T-helper 1 cell (primary cell): ENCODE measurements at regions not wholly inside any gene's neighbourhood (a gene's known extent, or its start where the extent isn't known, plus 50 kb on each side); places are given as distances from the start of the nearest gene placed in this dataset.

Source experiments
- DNase-seq, 5 donors: peaks; one replicate each; pipeline ENCODE4 v3.0.0-alpha.2; 2012 to 2020

DNA sequence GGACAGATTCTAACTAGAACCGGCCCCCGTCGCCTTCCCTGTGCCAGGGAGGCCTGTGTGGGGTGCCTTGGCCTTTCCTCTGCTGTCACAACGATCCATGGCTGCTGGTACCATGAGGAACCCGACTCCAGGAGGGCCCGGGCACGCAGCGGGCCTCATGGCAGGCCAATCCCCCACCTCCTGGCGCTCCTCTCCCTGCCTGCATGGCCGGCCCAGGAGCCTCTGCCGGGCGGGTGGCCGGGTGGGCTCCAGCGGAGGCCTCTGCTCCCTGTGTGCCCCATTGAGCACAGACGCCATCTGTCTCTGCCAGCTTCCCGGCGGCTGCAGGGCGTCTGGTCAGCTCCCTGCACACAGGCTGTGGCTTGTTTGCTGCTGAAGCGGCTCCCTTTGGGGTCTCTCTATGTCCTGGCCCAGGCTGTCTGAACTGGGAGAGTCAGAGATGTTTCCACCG, 86.5 kb downstream of the MYEOV start:
- no peak for DNase-seq

DNA sequence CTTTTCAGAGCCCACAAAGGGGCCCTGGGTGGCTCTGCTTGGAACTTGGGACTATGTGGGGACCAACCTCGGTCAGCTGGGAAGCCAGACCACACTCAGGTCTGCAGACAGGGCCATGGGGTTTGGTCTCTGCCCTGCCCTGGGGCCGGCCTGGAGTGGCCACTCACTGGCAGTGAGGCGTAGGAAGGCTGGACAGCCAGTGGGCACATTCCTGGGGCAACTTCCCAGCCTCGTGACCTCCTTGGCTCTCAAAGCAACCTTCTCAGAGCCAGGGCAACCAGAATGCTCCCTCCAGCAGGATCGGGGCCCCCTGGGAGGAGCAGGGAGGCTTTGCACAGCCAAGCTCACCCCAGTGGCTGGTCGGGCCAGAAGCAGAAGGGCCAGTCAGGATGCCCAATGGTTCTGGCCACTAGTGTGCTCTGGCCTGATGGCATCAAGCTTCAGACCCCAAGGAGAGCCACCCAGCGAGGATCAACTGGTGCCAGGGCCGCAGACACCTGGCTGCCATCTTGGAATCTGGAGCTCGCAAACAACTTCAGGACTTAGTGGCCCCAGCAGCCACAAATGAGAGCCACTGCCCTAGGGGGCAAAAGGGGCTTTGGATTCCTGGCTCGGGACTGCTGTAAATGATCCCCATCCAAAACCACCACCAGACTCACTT, 87.1 kb downstream of the MYEOV start:
- DNase-seq = no peak

DNA sequence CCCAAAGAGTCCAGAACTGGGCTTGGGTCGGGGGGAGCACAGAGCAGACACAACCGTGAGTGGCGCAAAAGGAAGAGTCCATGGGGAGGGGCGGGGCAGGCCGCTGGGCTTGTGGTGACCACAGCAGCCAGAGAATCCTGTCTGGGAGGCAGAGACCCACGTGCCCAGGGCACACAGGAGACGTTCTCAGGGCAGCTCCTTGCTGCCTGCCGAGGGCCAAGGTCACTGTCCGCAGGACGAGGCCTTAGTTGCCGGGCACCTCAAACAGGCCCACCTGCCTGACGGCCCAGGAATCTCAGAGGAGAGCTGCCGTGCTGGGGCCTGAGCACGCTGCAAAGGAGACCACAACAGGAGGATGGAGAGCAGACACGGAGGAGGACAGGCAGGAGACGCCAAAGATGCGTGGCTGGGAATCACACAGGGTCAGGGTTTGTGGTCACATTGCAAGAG, 87.8 kb downstream of the MYEOV start:
- DNase-seq = no peak

DNA sequence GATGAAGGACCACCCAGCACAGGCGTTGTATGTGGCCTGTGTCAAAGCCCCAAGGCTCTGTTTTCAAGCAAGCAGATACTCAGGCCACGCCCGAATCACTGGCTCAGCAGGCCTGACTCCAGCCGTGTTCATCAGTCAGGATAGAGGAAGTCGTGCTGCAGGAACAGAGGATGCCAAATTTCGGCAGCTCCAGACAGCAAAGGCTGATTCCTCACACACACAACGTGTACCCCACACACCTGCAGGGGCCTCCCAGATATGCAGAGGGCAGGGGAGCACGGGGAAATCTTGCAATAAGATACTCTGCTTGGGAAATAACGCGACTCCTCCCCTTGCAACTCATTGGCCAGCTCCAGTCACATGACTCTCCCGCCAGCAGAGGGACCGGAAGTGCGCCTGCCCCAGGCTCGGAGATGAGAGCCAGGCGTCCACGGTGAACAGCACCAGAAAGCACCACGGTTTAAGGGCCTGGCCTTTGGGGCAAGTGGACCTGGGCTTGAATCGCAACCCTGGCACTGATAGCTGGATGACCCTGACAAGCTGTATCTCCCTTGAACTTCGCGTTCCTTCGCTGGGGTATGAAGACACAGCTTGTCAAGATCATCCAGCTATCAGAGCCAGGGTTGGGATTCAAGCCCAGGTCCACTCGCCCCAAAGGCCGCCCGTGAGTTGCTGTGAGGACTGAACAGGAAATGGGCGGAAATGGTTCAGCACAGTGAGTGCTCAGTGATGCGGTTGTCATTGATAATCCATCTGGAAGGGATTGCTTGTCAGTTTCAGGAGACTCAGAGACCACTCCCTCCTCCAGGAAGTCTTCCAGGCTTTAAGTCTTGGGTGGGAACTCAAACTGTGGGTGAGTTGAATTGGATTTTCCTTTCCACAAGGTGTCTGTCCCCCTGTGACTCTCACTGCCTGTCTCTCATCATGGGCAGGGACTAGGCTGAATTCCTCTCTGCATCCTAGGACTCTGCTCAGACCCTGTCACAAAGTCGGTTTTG, 88.5 kb downstream of the MYEOV start:
- no peak for DNase-seq

DNA sequence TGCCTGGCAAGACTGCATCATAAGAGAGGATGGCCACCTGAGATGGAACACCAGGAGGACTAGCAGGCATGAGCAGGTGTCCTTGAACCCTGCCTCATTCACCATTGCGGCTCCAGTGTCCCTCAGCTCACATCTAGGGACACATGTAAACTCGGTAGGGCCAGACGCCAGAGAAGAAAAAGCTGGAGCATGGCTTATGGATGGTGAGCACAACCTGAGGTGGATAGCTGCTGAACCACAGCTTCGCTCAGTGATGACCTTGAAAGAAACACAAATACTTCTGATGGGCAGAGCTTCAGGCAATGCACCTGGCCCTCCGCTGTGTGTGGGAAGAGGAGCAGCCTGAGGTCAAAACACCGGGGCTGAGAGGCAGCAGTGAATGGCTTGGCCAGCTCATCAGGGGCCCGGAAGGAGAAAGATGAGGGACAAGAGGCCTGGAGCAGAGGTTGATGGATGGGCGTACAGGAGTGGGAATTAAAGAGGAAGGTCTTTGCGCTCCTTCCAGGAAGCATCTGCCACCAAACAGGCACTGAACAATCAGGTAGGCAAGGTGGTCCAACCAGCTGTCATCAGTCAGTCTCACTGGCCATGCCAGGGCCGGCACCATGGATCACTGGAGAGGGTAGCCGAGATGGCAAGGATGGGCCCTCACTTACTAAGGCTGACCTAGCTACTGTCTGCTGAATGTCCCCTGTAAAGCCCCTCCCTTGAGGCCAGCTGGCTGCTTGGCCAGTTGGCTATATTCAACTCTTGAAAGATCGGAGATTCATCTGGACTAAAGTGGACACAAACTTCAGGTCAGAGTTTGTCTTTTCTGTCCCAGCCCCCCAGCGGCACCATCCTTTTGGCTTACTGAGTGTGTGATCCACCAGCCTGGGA, 89.7 kb downstream of the MYEOV start:
- no peak for DNase-seq

DNA sequence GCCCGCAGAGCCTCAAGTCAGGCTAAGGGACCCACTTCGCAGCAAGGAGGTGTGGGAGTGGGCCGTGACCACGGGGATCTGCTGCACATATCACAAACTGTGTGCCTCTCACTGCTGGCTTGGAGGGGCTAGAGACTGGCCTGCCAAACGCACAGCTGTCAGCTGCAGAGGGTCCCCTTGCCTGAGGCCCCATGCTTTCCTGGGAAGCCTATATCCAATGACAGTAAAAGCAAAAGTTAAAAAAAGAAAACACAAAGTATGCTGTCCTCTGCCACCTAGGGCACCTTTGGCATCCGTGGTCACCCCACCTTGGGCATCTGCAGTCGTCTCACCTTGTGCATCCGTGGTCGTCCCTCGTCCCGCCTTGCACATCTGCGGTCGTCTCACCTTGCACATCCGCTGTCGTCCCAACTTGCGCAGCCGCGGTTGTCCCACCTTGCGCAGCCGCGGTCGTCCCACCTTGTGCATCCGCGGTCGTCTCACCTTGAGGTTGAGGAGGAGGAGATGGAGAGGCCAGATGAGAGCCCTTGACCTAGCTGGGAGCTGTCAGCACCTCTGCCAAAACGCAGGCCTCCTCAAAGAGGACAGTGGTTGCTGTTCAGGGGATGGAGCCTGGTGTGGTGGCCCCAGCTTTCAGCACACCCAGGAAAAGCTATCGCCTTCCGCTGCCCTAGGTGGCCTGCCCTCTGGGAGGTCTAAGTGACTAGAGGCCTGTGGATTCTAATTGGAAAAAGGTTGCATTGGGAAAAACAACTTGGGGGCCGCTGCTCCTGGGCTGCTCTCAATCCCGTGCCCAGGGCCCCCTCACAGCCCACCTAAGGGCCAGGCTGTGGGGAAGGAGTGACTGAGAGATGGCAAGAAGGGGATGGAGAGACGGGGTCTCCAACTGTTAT, 90.5 kb downstream of the MYEOV start:
- DNase-seq = no peak

DNA sequence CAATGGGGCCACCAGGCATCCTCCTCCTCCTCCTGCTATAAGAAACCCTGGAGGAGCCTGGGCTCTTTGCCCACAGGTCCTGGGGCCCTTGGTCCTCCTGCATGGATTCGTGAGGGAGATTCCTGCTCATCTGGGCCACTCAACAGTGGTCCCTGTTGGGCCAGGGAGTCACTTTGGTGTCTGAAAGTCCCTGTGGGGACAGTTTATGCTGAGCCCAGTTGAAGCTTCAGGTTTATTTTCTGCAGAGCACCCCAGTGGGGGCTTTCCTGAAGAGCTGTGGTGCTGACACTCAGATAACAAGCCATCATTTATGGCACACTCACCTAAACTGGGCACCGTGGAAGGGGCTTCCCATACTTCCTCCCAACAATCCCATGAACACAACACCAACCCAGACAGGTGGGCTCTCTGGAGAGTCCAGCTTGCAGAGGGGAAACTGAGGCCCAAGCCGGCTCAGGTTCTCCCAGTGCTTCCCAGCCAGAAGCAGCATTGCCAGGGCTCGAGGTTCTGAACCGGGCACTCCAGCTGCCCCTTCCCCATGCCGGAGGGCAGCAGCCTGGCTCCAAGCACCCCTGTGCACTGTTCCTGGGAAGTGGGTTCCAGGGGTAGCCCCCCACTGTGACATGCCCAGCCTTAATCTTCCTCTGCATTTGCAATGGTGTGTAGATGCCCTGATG, 91.3 kb downstream of the MYEOV start:
- no peak for DNase-seq

DNA sequence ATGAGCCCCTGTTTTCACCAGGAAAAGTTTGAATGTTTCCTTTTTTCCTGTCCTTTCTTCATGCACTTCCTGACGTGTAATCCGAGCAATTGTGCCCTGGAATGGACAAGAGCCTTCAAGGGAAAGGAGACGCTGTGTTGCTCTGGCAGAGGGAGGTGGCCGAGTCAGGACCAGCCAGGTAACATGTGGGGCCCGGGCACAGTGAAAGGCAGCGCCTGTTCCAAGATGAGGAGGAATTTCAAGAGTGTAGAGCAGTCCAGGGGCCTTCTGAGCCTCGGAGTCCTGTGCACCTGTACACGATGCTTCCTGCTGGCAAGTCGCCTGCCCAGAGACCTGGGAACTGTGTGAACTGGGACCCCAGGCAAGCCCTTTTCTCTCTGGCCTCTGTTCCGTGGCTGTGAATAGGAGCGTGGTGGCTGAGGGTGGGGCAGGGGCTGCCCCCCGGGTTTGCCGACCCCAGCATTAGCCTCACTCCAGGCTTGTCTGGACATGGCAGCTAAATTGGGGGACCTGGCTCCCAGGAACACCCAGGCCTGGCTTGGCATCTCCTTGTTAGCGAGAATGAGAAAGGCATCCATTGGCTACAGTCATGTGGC, 92.0 kb downstream of the MYEOV start:
- no peak for DNase-seq

DNA sequence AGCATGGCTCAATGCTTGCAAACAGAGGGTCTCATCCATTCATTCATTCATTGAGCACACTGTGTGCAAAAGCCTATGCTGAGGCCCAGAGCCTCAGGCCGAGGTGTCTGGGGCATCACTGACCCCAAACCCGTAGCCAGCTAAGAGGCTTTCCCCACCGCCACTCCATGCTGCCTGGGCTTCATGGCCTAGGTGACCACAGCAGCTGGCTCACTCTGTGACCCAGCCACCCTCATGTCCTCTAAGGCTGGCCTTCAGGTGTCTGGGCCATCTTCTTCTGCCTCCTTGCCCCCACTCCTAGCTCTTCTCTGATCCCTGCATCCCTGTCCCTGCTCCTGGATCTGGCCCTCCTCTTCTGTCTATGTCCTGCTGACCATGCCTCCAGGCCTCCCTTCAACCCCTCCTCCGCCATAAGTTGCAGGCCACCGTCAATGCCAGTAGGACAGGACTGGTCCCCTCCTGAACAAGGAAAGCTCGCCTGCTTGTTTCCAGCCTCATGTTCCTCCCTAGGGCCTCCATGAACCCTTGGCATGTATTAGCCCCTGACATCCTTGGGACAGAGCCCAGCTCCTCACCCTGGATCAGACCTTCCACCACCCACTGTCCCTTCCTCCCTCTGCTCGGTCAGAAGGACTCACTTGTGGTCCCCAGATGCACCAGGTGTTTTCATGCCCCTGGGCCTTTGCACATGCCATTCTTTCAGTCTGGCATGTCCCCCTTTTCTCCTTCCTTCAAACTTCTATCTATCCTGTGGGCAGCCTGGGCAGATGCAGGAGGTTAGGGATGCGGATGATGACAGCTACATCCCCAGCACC, 92.8 kb downstream of the MYEOV start:
- no peak for DNase-seq

DNA sequence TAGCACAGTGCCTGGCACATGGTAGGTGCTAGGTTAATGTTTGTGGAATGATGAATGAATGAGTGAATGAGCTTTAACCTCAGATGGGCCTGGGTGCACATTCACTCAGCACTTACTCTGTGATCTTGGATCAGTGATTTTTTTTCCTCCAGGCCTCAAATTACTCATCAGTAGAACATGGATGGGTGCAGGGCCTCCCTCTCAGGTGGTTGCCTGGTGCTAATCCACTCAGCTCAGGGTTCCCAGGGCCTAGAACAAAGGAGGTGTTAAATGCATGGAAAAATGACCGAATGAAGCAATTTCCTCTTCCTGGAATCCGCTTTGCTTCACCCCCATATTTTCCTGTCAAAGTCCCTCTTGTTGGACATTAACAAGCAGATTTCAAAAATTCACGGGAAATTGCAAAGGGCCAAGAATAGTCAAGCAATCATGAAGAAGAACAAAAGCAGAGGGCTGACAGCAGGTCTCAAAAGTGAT, 93.5 kb downstream of the MYEOV start:
- DNase-seq = no peak

DNA sequence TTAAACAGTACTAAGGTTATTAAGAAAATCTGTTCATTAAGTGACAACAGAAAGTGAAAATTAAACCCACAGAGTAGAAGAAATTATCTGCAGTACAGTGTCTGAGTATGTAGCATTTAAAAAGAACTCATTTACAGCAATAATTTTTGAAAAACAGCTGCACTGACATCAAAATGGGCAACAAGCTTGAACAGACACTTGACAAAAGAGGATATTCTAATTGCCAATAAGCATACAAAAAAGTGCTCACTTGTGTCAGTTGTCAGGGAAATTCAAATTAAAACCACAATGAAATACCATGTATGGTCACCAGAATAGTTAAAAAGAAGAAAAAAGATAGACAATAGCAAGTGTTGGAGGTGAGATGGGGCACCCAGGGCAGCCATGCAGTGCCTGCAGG, 93.3 kb upstream of the LINC01488 start:
- DNase-seq = no peak

DNA sequence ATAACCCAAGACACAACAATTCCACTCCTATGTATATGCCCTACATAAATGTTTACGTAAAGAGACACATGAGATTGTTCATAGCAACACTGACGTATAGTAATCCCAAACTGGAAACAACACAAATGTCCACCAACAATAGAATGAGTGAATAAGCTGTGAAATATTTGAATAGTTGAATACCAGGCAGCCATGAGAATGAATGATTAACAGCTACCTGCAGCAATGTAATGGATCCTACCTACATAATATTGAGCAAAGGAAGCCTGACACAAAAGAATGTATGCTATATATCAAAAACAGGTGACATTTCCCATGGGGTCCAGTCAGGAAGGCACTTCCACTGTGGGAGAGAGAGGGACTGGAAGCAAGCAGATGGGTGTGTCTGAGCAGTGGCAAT, 92.8 kb upstream of the LINC01488 start:
- DNase-seq = no peak

DNA sequence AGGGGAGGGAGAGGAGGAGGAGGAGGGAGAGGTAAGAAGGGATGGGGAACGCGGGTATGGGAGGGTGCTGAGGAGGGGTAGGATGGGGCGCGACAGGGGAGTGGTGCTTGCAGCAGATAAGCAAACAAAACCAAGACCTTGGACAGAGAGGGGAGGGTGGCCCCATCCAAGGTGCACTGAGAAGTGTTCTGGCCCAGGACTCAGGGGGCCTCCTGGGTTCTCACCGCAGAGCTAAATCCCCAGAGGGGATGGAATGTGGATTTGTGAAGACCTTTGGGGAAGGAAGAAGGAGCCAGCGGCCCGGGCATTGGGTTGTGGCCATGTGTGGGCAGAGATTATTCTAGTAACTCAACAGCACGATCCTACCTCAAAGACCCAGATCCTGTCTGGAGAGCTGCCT, 90.9 kb upstream of the LINC01488 start:
- no peak for DNase-seq

DNA sequence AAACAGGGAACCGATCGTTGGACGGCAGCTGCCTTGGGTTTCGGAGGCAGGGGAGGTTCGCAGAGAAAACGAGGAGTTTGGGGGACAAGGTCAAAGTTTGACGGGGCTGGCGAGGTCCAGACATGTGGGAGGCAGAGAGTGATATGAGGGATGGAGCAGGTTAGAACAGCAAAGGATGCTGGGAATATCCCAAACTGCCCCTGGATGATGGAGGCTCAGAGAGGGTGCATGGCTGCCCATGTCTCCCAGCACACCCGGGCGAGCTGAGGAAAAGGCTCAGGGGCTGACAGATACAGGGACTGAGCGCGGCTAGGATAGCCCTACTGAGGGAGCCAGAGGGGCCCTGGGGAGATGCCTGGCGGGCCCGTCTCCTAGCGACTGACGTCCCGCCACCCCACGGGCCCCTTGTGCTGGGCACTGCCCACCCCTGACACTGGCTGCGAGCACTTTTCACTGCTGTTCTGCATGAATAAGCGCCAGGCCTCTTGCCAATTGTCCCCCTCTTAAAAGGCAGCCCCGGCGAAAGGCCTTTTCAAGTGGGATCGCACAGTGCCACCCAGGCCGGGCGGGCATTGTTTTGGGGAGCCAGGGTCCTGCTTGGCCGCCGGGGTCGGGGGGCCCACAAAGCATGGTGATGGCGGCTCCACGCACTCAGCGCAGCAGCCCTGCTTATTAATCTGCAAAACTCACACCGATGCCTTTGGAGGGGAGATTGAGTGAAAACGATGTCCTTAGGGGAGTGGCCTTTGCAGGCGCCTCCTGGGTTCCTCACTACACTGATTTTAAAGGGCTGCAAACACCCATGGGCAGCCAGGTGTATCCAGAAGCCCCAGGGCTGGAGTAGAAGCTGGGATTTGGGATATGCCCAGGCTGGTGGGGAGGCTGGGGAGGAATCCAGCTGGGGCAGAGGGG, 90.0 kb upstream of the LINC01488 start:
- peak in 1 of 5 donors; percentile 2 for DNase-seq

DNA sequence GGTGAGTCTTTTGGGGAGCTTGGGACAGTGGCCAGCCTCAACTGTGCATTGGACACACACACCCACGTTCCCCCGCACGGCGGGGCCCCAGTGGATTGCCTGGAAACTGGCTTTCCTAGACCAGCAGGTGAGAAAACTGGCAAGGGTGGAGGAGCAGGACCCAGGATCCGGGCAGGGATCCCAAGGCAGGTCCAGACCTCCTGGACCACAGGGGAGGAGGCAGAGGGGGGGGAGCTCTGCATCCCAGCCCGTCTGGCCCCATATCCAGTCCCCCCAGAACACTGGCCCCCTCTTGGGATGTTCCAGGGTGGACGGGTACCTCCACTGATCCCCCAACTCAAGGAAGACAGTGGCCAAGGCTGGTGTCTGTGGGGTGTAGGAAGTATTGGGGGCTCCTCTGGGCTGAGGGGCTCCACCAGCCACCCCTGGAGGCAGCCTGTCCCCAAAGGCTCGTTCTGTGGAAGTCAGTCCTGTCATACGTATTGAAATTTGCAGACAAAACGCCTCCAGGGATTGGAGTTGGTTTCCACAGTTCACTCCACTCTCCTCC, 89.3 kb upstream of the LINC01488 start:
- no peak for DNase-seq

DNA sequence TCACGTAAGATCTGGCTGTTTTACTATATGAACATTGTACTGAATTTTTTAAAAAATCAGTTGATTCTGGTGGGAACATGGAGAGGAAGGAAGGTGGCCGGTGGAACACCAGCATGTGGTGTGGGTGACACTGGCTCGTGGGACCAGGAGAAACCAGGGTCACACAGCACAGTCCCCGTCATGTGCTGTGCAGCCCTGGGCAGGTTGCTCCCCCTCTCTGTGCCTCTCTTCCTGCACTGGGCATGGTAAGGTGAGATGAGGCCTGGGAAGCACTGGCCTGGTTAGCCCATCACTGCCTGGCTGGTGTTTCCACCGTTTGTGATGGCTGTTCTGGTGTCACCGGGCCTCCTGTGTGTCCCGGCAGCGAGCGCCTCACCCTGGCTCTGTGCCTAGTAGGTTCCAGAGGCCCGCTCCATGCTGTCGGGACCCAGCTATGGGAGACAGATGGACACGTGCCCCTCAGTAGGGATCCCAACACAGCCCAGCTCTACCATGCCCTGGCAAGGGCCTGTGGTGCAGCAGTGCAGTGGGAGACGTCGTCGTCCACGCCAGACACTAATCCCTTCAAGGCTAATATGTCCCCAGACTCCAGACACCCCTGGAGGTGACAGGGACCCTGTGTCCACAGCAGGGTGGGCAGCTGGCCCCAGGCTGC, 88.2 kb upstream of the LINC01488 start:
- DNase-seq = no peak

DNA sequence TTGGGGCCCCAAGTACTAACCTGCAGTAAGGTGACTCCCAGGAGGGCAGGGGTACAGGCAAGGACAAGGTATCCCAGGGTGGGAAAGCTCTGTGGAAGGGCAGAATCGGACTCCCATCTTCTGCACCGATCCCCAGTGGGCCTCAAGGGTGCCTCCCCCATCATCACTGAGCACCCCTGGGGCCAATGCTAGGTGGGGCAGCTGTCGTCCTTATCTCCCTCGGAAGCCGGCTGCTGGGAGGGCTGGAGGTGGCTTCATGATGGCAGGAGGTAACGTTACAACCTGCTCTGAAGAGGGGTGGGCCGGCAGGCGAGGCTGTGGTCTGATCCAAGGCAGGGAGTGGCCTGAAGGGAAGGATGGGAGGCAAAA, 87.6 kb upstream of the LINC01488 start:
- no peak for DNase-seq
